Liver (tissue), 8 donors: ENCODE measurements at regions not wholly inside any gene's neighbourhood (a gene's known extent, or its start where the extent isn't known, plus 50 kb on each side); places are given as distances from the start of the nearest gene placed in this dataset.

Experiments used
- DNase-seq: peaks from one replicate; pipeline ENCODE4 v3.0.0-alpha.2; 2017; ENCODE audit warnings: low spot score
- H3K27ac ChIP-seq, 2 donors: one replicate each; pipeline ENCODE4 v1.7.0; 2013; ENCODE audit warnings: inconsistent platforms in 2 of 2, low read length in 2 of 2, control low read depth in 1 of 2, low read depth in 1 of 2, mild to moderate bottlenecking in 1 of 2
- H3K27me3 ChIP-seq, 4 donors: one replicate each; pipeline versions ENCODE4 v1.6.1 to v1.7.0; 2013; ENCODE audit warnings: low read length in 3 of 4, inconsistent platforms in 1 of 4, mild to moderate bottlenecking in 1 of 4, moderate library complexity in 1 of 4; ENCODE audit not compliant: control insufficient read depth in 4 of 4, insufficient read depth in 4 of 4
- H3K36me3 ChIP-seq, 4 donors: one replicate each; pipeline versions ENCODE4 v1.6.1 to v1.7.0; 2013; ENCODE audit warnings: low read length in 3 of 4, mild to moderate bottlenecking in 3 of 4, low read depth in 1 of 4, moderate library complexity in 1 of 4; ENCODE audit not compliant: control insufficient read depth in 4 of 4, insufficient read depth in 3 of 4
- H3K4me1 ChIP-seq, 4 donors: one replicate each; pipeline versions ENCODE4 v1.6.1 to v1.7.0; 2013; ENCODE audit warnings: low read length in 3 of 4, mild to moderate bottlenecking in 3 of 4, moderate library complexity in 1 of 4; ENCODE audit not compliant: control insufficient read depth in 4 of 4, insufficient read depth in 4 of 4
- H3K4me3 ChIP-seq, 3 donors: one replicate each; pipeline versions ENCODE4 v1.6.1 to v1.7.0; 2013; ENCODE audit warnings: low read length in 3 of 3, control low read depth in 1 of 3, low read depth in 1 of 3, mild to moderate bottlenecking in 1 of 3
- H3K9ac ChIP-seq, 2 donors: one replicate each; pipeline ENCODE4 v1.7.0; 2013; ENCODE audit warnings: low read length in 2 of 2, mild to moderate bottlenecking in 2 of 2, moderate library complexity in 2 of 2, control low read depth in 1 of 2, low read depth in 1 of 2
- H3K9me3 ChIP-seq, 4 donors: one replicate each; pipeline versions ENCODE4 v1.6.1 to v1.7.0; 2013; ENCODE audit warnings: low read length in 3 of 4; ENCODE audit not compliant: control insufficient read depth in 4 of 4
- ATF3 ChIP-seq: IDR thresholded peaks from 2 replicates; pipeline ENCODE4 v1.6.1; 2016; ENCODE audit warnings: antibody characterized with exemption
- CTCF ChIP-seq: fragments of 150-350 bp; IDR thresholded peaks from 2 replicates; pipeline ENCODE4 v1.5.1; 2017; ENCODE audit warnings: improper control_type of control experiment, low read depth, low read length; ENCODE audit not compliant: missing input control
- EGR1 ChIP-seq, 2 donors: IDR thresholded peaks; 2 replicates each; pipeline ENCODE4 v1.6.1; 2016 to 2018; ENCODE audit warnings: antibody characterized with exemption in 2 of 2, low read depth in 2 of 2
- FOXA2 ChIP-seq: IDR thresholded peaks from 2 replicates; pipeline ENCODE4 v1.6.1; 2016; ENCODE audit warnings: antibody characterized with exemption
- GABPA ChIP-seq, 2 donors: IDR thresholded peaks in 1 of 2; conservative IDR thresholded peaks in 1 of 2; 2 replicates each; pipeline ENCODE4 v1.6.1; 2016; ENCODE audit warnings: antibody characterized with exemption in 2 of 2, mild to moderate bottlenecking in 1 of 2, moderate library complexity in 1 of 2
- HNF4A ChIP-seq, 2 donors: conservative IDR thresholded peaks; 2 replicates each; pipeline ENCODE4 v1.6.1; 2016; ENCODE audit warnings: antibody characterized with exemption in 2 of 2, mild to moderate bottlenecking in 2 of 2
- HNF4G ChIP-seq: IDR thresholded peaks from 2 replicates; pipeline ENCODE4 v1.6.1; 2016; ENCODE audit warnings: antibody characterized with exemption
- JUND ChIP-seq, 2 donors: IDR thresholded peaks; 2 replicates each; pipeline ENCODE4 v1.6.1; 2016; ENCODE audit warnings: antibody characterized with exemption in 2 of 2
- MAX ChIP-seq: IDR thresholded peaks from 2 replicates; pipeline ENCODE4 v1.6.1; 2016; ENCODE audit warnings: antibody characterized with exemption
- RAD21 ChIP-seq, 2 donors: IDR thresholded peaks; 2 replicates each; pipeline ENCODE4 v1.6.1; 2016; ENCODE audit warnings: antibody characterized with exemption in 2 of 2, mild to moderate bottlenecking in 2 of 2
- RXRA ChIP-seq, 2 donors: IDR thresholded peaks; 2 replicates each; pipeline ENCODE4 v1.6.1; 2017 to 2018; ENCODE audit warnings: antibody characterized with exemption in 2 of 2, mild to moderate bottlenecking in 1 of 2
- TAF1 ChIP-seq: conservative IDR thresholded peaks from 2 replicates; pipeline ENCODE4 v1.6.1; 2016; ENCODE audit warnings: antibody characterized with exemption, mild to moderate bottlenecking
- YY1 ChIP-seq: IDR thresholded peaks from 2 replicates; pipeline ENCODE4 v1.6.1; 2016; ENCODE audit warnings: antibody characterized with exemption, mild to moderate bottlenecking
- ZBTB33 ChIP-seq: IDR thresholded peaks from 2 replicates; pipeline ENCODE4 v1.6.1; 2016; ENCODE audit warnings: antibody characterized with exemption
- WGBS: extraction: QIAGEN DNeasy Blood & Tissue Kit; methylation state at CpG from one replicate; pipeline ENCODE4 v1.1.7; 2013; 5-methylcytosine and 5-hydroxymethylcytosine counted together
- donor health status: healthy.
- donor health status: healthy.
- donor health status: healthy.
- donor health status: healthy.
- donor health status: healthy.

GRCh38 chr2:22444281-22444680 is 940.7 kb upstream of the KLHL29 start:
- Histone ChIP-seq H3K4me3 (no peak overlapping the region), H3K9ac (no peak overlapping the region), H3K27me3 (no peaks in the 10 kb centered on the region), H3K27ac (no peak overlapping the region), H3K36me3 (no peaks in the 10 kb centered on the region), H3K9me3 (no peaks in the 10 kb centered on the region), H3K4me1 (no peaks in the 10 kb centered on the region)
- DNase-seq = no peak
- 64% methylated on average over 1 of the region's 1 CpG for WGBS
- no peak for TF ChIP-seq RXRA (IDR thresholded peaks at IDR 0.05)
- no peak for TF ChIP-seq EGR1 (IDR thresholded peaks at IDR 0.05; ENCODE audit: low read depth in 2 of 2)
- TF ChIP-seq CTCF = no peak
- TF ChIP-seq JUND (IDR thresholded peaks at IDR 0.05) = no peak
- no peak for TF ChIP-seq HNF4A (conservative IDR thresholded peaks at IDR 0.05)

GRCh38 chr2:22449696-22450095 is 935.3 kb upstream of the KLHL29 start:
- Histone ChIP-seq H3K9me3 (no peaks in the 10 kb centered on the region), H3K36me3 (no peaks in the 10 kb centered on the region), H3K9ac (no peak overlapping the region), H3K27ac (no peak overlapping the region), H3K4me1 (no peaks in the 10 kb centered on the region), H3K27me3 (no peaks in the 10 kb centered on the region), H3K4me3 (no peak overlapping the region)
- no peak for DNase-seq
- TF ChIP-seq CTCF (no peak), TAF1 (no peak), RAD21 (IDR thresholded peaks at IDR 0.05) (no peak), GABPA (IDR thresholded peaks at IDR 0.05 in 1 of 2, conservative IDR thresholded peaks at IDR 0.05 in 1 of 2) (no peak)
- 64% methylated on average over 5 of the region's 5 CpGs for WGBS

GRCh38 chr2:22450831-22451230 is 934.1 kb upstream of the KLHL29 start:
- Histone ChIP-seq H3K27me3 (no peaks in the 10 kb centered on the region), H3K4me3 (no peak overlapping the region), H3K4me1 (no peaks in the 10 kb centered on the region), H3K9me3 (no peaks in the 10 kb centered on the region), H3K9ac (no peak overlapping the region), H3K36me3 (no peaks in the 10 kb centered on the region), H3K27ac (no peak overlapping the region)
- TF ChIP-seq ATF3 (no peak), FOXA2 (no peak), MAX (no peak), HNF4G (no peak), YY1 (no peak), ZBTB33 (no peak), RXRA (IDR thresholded peaks at IDR 0.05) (no peak), HNF4A (conservative IDR thresholded peaks at IDR 0.05) (no peak), EGR1 (IDR thresholded peaks at IDR 0.05; ENCODE audit: low read depth in 2 of 2) (no peak)
- 65% methylated on average over 8 of the region's 8 CpGs for WGBS
- DNase-seq = no peak
